K562 (cell line): ENCODE measurements at regions not wholly inside any gene's neighbourhood (a gene's known extent, or its start where the extent isn't known, plus 50 kb on each side); places are given as distances from the start of the nearest gene placed in this dataset.

Source experiments
- ATAC-seq: fragments of 200-7000 bp; cut with Tn5 transposase; 3 replicates; pipeline ENCODE4 v1.9.1; 2020; ENCODE audit warnings: moderate library complexity
- BruUV-seq: library from RNA; stranded (reverse); fragments of 400-500 nt; replicated peaks from 2 replicates; lab custom pipeline; 2021; lab: Mats Ljungman, UMichigan
- CTCF ChIA-PET: fragments of 300-600 bp; formaldehyde crosslinking; extraction: SDS; loops from one replicate; lab custom pipeline; 2021; ENCODE audit warnings: low intra/inter-chr PET ratio; lab: Yijun Ruan, JAX
- POLR2A ChIA-PET: fragments of 300-600, 350-650 bp; sonication (Branson Sonifier 250); formaldehyde crosslinking; extraction: SDS; loops from one replicate; lab custom pipeline; 2021; ENCODE audit warnings: antibody characterized with exemption, inconsistent platforms; lab: Yijun Ruan, JAX
- DNase-seq, 4 experiments: peaks; one replicate each; pipeline versions ENCODE4 v3.0.0 to v3.0.0-alpha.2; 2011 to 2018; ENCODE audit warnings: low spot score in 3 of 4, mixed read lengths in 3 of 4; ENCODE audit errors: extremely low read depth in 1 of 4
- FAIRE-seq: peaks from 2 replicates; lab custom pipeline; 2011; peaks lifted over from hg19 to GRCh38; lab: Jason Lieb, UNC
- H2AFZ ChIP-seq: 2 replicates; pipeline ENCODE4 v1.6.0; 2011; ENCODE audit warnings: low read depth, low read length, control low read depth, inconsistent platforms
- H3K27ac ChIP-seq: fragments of 200-600 bp; 3 replicates; pipeline ENCODE4 v1.8.0; 2011; ENCODE audit warnings: low read depth, mild to moderate bottlenecking, control low read depth, inconsistent platforms, low read length, moderate library complexity, mixed read lengths; ENCODE audit errors: extremely low read depth
- H3K27me3 ChIP-seq, 2 experiments: fragments of 300-600 bp in 1 of 2; 2 replicates in 1 of 2; 3 replicates in 1 of 2; pipeline versions ENCODE4 v1.6.0 to v1.8.0; 2011; ENCODE audit warnings: inconsistent platforms in 2 of 2, low read length in 2 of 2, mild to moderate bottlenecking in 1 of 2, mixed read lengths in 1 of 2, moderate library complexity in 1 of 2; ENCODE audit not compliant: control insufficient read depth in 2 of 2, insufficient read depth in 2 of 2
- H3K36me3 ChIP-seq: fragments of 300-600 bp; 3 replicates; pipeline ENCODE4 v1.8.0; 2011; ENCODE audit warnings: mild to moderate bottlenecking, low read length, inconsistent platforms; ENCODE audit not compliant: control insufficient read depth, insufficient read depth
- H3K4me1 ChIP-seq, 2 experiments: fragments of 200-600 bp in 1 of 2; replicated peaks in 1 of 2; 2 replicates in 1 of 2; 3 replicates in 1 of 2; pipeline versions ENCODE4 v1.5.1 to v1.8.0; 2011; ENCODE audit warnings: inconsistent platforms in 2 of 2, low read length in 2 of 2, mild to moderate bottlenecking in 1 of 2, mixed read lengths in 1 of 2, moderate library complexity in 1 of 2; ENCODE audit not compliant: control insufficient read depth in 2 of 2, insufficient read depth in 2 of 2
- H3K4me2 ChIP-seq: 2 replicates; pipeline ENCODE4 v1.6.1; 2011; ENCODE audit warnings: low read length, control low read depth, inconsistent platforms, mixed read lengths; ENCODE audit not compliant: insufficient read depth
- H3K4me3 ChIP-seq: fragments of 200-600 bp; sonication (generic), shearing (Covaris generic); 2 replicates; pipeline ENCODE4 v1.5.1; 2016; ENCODE audit warnings: control low read depth, inconsistent platforms
- H3K79me2 ChIP-seq: fragments of 200-600 bp; 3 replicates; pipeline ENCODE4 v1.8.0; 2011; ENCODE audit warnings: low read length, inconsistent platforms; ENCODE audit not compliant: control insufficient read depth, insufficient read depth
- H3K9ac ChIP-seq, 2 experiments: 2 replicates each; pipeline versions ENCODE4 v1.6.0 to v1.6.1; 2011; ENCODE audit warnings: low read depth in 2 of 2, low read length in 2 of 2, control low read depth in 1 of 2, inconsistent platforms in 1 of 2, mild to moderate bottlenecking in 1 of 2, mixed read lengths in 1 of 2; ENCODE audit not compliant: insufficient read depth in 1 of 2
- H3K9me1 ChIP-seq: one replicate; pipeline ENCODE4 v1.6.0; 2011; ENCODE audit warnings: inconsistent platforms, mild to moderate bottlenecking, low read length, moderate library complexity; ENCODE audit not compliant: control insufficient read depth, insufficient read depth
- H3K9me3 ChIP-seq: replicated peaks from 2 replicates; pipeline ENCODE4 v1.5.1; 2011; ENCODE audit warnings: low read depth, low read length, inconsistent platforms; ENCODE audit not compliant: control insufficient read depth, insufficient read depth
- H4K20me1 ChIP-seq: replicated peaks from 2 replicates; pipeline ENCODE4 v1.6.1; 2011; ENCODE audit warnings: low read length, inconsistent platforms, mixed read lengths; ENCODE audit not compliant: control insufficient read depth, insufficient read depth
- FOXK2 ChIP-seq, 2 experiments: fragments of 450-650 bp; IDR thresholded peaks in 1 of 2; conservative IDR thresholded peaks in 1 of 2; 2 replicates each; pipeline ENCODE4 v1.6.1; 2016; ENCODE audit warnings: low read depth in 2 of 2, mild to moderate bottlenecking in 1 of 2
- ZBTB34 ChIP-seq: fragments of 250-450 bp; sonication (Bioruptor Pico); IDR thresholded peaks from 2 replicates; pipeline ENCODE4 v1.8.0; 2021; ENCODE audit warnings: mild to moderate bottlenecking, moderate library complexity
- ZFX ChIP-seq: sonication (generic); formaldehyde crosslinking; IDR thresholded peaks from 2 replicates; pipeline ENCODE4 v1.8.0; 2022; ENCODE audit warnings: mild to moderate bottlenecking, missing genetic modification reagents, moderate library complexity
- ZNF740 ChIP-seq, 3 experiments: fragments of 200-800 bp in 1 of 3; sonication (Bioruptor generic) in 1 of 3; sonication (generic) in 1 of 3; formaldehyde crosslinking in 1 of 3; IDR thresholded peaks; 2 replicates each; pipeline versions ENCODE4 v1.6.1 to v1.8.0; 2016 to 2022; ENCODE audit warnings: mild to moderate bottlenecking in 2 of 3, missing compliant biosample characterization in 2 of 3, missing genetic modification characterization in 2 of 3, missing genetic modification reagents in 1 of 3
- WGBS: fragments of 100-300 bp; shearing (Covaris generic); methylation state at CpG from one replicate; pipeline ENCODE4 v1.1.6; 2016; ENCODE audit warnings: low coverage, mixed read lengths; ENCODE audit not compliant: insufficient coverage; ENCODE audit errors: missing lambda C conversion rate; 5-methylcytosine and 5-hydroxymethylcytosine counted together
- in situ Hi-C: fragments of 300-500 bp; cut with MboI; formaldehyde crosslinking; loops from 4 replicates; pipeline ENCODE4 v1.15.0; 2018; ENCODE audit warnings: inconsistent platforms, mixed read lengths
- intact Hi-C: fragments of 100-400 bp; cut with micrococcal nuclease; formaldehyde crosslinking; loops from 2 replicates; pipeline ENCODE4 v1.14.2; 2022

- H3K27ac ChIP-seq, result no peak overlapping the region
- ChIA-PET CTCF (no interaction called here), POLR2A (no interaction called here)
- no peaks in the 10 kb centered on the region for H3K4me1 ChIP-seq
- ATAC-seq, result no peak
- H3K9ac ChIP-seq, result no peak overlapping the region
- H4K20me1 ChIP-seq, result no peaks in the 10 kb centered on the region
- BruUV-seq, result no TSS peak
- no peak for FAIRE-seq
- H3K36me3 ChIP-seq, result no peaks in the 10 kb centered on the region
- H3K27me3 ChIP-seq, result no peaks in the 10 kb centered on the region; a peak in 1 of 5 replicates
- no peak overlapping the region for H2AFZ ChIP-seq
- no peak overlapping the region for H3K4me2 ChIP-seq
- no peaks in the 10 kb centered on the region for H3K79me2 ChIP-seq
- no peaks in the 10 kb centered on the region for H3K9me3 ChIP-seq
- whole genome bisulfite sequencing, result 0% methylated on average over 2 of the region's 2 CpGs
- H3K9me1 ChIP-seq, result no peaks in the 10 kb centered on the region
- in situ Hi-C loops (no loop called here), intact Hi-C loops (no loop called here)
- TF ChIP-seq ZBTB34, result no peak
- TF ChIP-seq FOXK2 (conservative IDR thresholded peaks at IDR 0.05 in 1 of 2, IDR thresholded peaks at IDR 0.05 in 1 of 2; ENCODE audit: low read depth in 2 of 2), result no peak
- TF ChIP-seq ZFX (CRISPR knock-in tag), result no peak
- no peak for TF ChIP-seq ZNF740 (CRISPR knock-in tag; IDR thresholded peaks at IDR 0.05)
- no peak for TF ChIP-seq ZNF740 (tag; IDR thresholded peaks at IDR 0.05)
- no peak overlapping the region for H3K4me3 ChIP-seq
- DNase-seq, result no peak
Measured at GRCh38 chr10:130749911-130750310, 561.6 kb downstream of the TCERG1L start.
